ENCODE measurements at regions not wholly inside any gene's neighbourhood (a gene's known extent, or its start where the extent isn't known, plus 50 kb on each side); places are given as distances from the start of the nearest gene placed in this dataset.

DNA sequence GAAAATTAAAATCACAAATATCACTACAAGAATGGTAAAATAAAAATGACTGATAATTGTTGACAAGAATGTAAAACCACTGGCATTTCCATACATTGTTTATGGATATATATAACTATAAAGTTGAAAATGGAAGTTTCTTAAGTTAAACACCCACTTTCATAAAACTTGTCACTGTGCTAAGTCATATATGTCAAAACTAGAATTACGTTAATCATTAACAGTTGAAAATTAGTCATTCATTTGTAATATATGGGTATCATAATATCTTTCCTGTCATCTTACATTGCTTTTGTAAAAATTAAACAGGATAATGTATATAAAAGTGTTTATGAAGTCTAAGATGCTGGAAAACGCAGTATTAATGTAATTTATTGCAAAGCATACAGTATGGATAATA, 1398.6 kb upstream of the ALCAM start:
- no peak overlapping the region for H3K14ac ChIP-seq (ENCODE audit: insufficient read depth, low read length)
- no peak overlapping the region for H3T11ph ChIP-seq (ENCODE audit: low read length)
- no peak overlapping the region for H2BK5ac ChIP-seq (ENCODE audit: insufficient read length, low read length)
- WGBS (ENCODE audit: extremely low coverage, insufficient read length, low lambda C conversion rate), result no CpG with 5 or more reads among the region's 2 CpGs
- H4K91ac ChIP-seq (ENCODE audit: insufficient read length, low read depth, low read length), result no peak overlapping the region
- H3K9me3 ChIP-seq (ENCODE audit: control insufficient read depth, low read depth, low read length), result no peaks in the 10 kb centered on the region
- no peak overlapping the region for H3K18ac ChIP-seq (ENCODE audit: insufficient read length, low read depth, low read length)
- no peak for DNase-seq
- no peak overlapping the region for H4K8ac ChIP-seq (replicated peaks; ENCODE audit: insufficient read length, low read depth, low read length)
- no peaks in the 10 kb centered on the region for H3K79me2 ChIP-seq (ENCODE audit: insufficient read depth, low read length)
- no peak overlapping the region for H2BK15ac ChIP-seq (ENCODE audit: low read depth, low read length)
- peaks cover 8 to 10% of the 10 kb centered on the region in 2 experiments; a peak in 3 of 4 replicates for H3K4me1 Mint-ChIP-seq
- H3K27ac Mint-ChIP-seq, result no peak overlapping the region
- H3K27me3 ChIP-seq (ENCODE audit: insufficient read depth, low read length), result no peaks in the 10 kb centered on the region
- no peak overlapping the region for H2BK120ac ChIP-seq (ENCODE audit: low read depth, low read length, poor library complexity, severe bottlenecking)
- H4K5ac ChIP-seq (ENCODE audit: insufficient read length, low read depth, low read length), result no peak overlapping the region
- H3K9me3 Mint-ChIP-seq, result peaks cover 4 to 9% of the 10 kb centered on the region in 2 experiments; a peak in 3 of 5 replicates
- H3K36me3 Mint-ChIP-seq (ENCODE audit: insufficient read depth in 1 of 3, low read depth in 3 of 3), result peaks cover 0 to 3% (median 0%) of the 10 kb centered on the region in 3 experiments; a peak in 2 of 7 replicates
- H3K9ac ChIP-seq (ENCODE audit: extremely low read depth, insufficient read length, low read length), result no peak overlapping the region
- no peak overlapping the region for H3K4me3 Mint-ChIP-seq
- TF ChIP-seq, protein P1, sequence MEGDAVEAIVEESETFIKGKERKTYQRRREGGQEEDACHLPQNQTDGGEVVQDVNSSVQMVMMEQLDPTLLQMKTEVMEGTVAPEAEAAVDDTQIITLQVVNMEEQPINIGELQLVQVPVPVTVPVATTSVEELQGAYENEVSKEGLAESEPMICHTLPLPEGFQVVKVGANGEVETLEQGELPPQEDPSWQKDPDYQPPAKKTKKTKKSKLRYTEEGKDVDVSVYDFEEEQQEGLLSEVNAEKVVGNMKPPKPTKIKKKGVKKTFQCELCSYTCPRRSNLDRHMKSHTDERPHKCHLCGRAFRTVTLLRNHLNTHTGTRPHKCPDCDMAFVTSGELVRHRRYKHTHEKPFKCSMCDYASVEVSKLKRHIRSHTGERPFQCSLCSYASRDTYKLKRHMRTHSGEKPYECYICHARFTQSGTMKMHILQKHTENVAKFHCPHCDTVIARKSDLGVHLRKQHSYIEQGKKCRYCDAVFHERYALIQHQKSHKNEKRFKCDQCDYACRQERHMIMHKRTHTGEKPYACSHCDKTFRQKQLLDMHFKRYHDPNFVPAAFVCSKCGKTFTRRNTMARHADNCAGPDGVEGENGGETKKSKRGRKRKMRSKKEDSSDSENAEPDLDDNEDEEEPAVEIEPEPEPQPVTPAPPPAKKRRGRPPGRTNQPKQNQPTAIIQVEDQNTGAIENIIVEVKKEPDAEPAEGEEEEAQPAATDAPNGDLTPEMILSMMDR (conservative IDR thresholded peaks at IDR 0.05), result no peak
- no peak overlapping the region for H2BK20ac ChIP-seq (ENCODE audit: low read depth, low read length, poor library complexity, severe bottlenecking)
- H3K79me1 ChIP-seq (ENCODE audit: insufficient read depth, low read depth, low read length, poor library complexity, severe bottlenecking), result no peaks in the 10 kb centered on the region
- no peak overlapping the region for H3K23ac ChIP-seq (ENCODE audit: insufficient read length, low read depth, low read length)
- no peak overlapping the region for H3K4me2 ChIP-seq (ENCODE audit: insufficient read depth, insufficient read length, low read length)
- no peaks in the 10 kb centered on the region for H3K27me3 Mint-ChIP-seq (ENCODE audit: low read depth)
- no peak overlapping the region for H2BK12ac ChIP-seq (ENCODE audit: insufficient read length, low read depth, low read length)
- no peak overlapping the region for H3K27ac ChIP-seq (ENCODE audit: insufficient read length, low read depth, low read length)
- no peak overlapping the region for H2AFZ ChIP-seq (ENCODE audit: low read length)
- H3K4ac ChIP-seq (ENCODE audit: low read depth, low read length), result no peak overlapping the region
- no peak overlapping the region for H2AK5ac ChIP-seq (ENCODE audit: insufficient read length, low read length)
- no peaks in the 10 kb centered on the region for H4K20me1 ChIP-seq (ENCODE audit: control insufficient read depth, insufficient read depth, insufficient read length)
- H3K56ac ChIP-seq (ENCODE audit: insufficient read length, low read depth, low read length), result no peak overlapping the region
- no peaks in the 10 kb centered on the region for H3K4me1 ChIP-seq (ENCODE audit: insufficient read depth, low read length)
- H3K23me2 ChIP-seq (ENCODE audit: insufficient read length, low read depth, low read length, poor library complexity, severe bottlenecking), result no peaks in the 10 kb centered on the region
